ENCODE measurements at regions not wholly inside any gene's neighbourhood (a gene's known extent, or its start where the extent isn't known, plus 50 kb on each side); places are given as distances from the start of the nearest gene placed in this dataset.
"Not testable (repeated sequence)": the region's sequence is repeated elsewhere in the genome, so short reads cannot be mapped to it uniquely, and the experiment has no call there.

DNA sequence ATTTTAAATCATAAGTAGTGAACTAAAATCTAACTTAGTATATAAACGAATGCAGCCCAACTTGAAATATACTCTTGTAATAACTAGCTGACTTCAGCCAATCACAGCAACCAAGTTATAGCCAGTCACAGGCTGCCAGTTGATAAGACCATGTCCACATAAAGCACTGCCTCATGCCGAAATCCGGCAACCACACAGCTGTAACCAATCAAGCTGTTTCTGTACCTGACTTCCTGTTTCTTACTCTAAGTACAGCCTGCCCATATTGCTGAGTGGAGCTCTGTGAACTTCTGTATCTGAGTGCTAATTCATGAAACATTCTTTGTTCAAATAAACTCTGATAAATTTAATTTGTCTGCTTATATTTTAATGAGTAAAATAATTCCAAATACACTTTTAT lies 805.3 kb upstream of the EPHA5 start:
- peaks cover 8% of the 10 kb centered on the region for H3K9me3 Mint-ChIP-seq
- H3K4me1 Mint-ChIP-seq (ENCODE audit: low read depth) = no peaks in the 10 kb centered on the region
- CTCF ChIA-PET = no interaction called here
- DNase-seq = no peak
- no peak overlapping the region for H3K4me3 Mint-ChIP-seq
- no peaks in the 10 kb centered on the region for H3K27me3 Mint-ChIP-seq (ENCODE audit: low read depth)
- no peaks in the 10 kb centered on the region for H3K36me3 Mint-ChIP-seq (ENCODE audit: low read depth)
- intact Hi-C loops (cut with micrococcal nuclease) = no loop called here
- no peak overlapping the region for H3K27ac Mint-ChIP-seq

DNA sequence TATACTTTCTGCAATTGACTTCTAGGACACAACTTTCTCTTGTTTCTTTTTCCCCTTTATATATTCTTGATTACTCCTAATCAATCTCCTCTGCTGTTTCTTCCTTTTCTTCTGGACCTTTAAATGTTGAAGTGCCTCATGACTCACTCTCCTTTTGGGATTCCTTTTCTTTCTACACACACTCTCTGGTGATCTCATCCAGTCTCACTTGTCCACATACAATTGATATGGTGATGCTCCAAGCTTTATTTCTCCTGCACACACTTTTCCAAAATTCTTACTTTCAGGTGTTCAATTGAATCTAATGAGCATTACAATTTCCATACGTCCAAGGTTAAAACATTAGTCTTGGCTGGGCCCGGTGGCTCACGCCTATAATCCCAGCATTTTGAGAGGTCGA lies 794.8 kb upstream of the EPHA5 start:
- Mint-ChIP-seq H3K27me3 (ENCODE audit: low read depth) (no peaks in the 10 kb centered on the region), H3K4me3 (no peak overlapping the region), H3K9me3 (no peaks in the 10 kb centered on the region), H3K27ac (no peak overlapping the region), H3K4me1 (ENCODE audit: low read depth) (no peaks in the 10 kb centered on the region), H3K36me3 (ENCODE audit: low read depth) (no peaks in the 10 kb centered on the region)
- intact Hi-C loops (cut with micrococcal nuclease) = no loop called here
- no peak for DNase-seq
- CTCF ChIA-PET = no interaction called here

DNA sequence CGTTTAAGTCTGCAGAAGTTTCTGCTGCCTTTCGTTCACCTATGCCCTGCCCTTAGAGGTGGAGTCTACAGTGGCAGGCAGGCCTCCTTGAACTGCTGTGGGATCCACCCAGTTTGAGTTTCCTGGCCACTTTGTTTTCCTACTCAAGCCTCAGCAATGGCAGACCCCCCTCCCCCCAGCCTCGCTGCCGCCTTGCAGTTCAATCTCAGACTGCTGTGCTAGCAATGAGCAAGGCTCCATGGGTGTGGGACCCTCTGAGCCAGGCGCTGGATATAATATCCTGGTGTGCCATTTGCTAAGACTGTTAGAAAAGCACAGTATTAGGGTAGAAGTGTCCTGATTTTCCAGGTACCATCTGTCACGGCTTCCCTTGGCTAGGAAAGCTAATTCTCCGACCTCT lies 792.6 kb upstream of the EPHA5 start:
- H3K4me3 Mint-ChIP-seq, H3K9me3 Mint-ChIP-seq: not testable (repeated sequence)

DNA sequence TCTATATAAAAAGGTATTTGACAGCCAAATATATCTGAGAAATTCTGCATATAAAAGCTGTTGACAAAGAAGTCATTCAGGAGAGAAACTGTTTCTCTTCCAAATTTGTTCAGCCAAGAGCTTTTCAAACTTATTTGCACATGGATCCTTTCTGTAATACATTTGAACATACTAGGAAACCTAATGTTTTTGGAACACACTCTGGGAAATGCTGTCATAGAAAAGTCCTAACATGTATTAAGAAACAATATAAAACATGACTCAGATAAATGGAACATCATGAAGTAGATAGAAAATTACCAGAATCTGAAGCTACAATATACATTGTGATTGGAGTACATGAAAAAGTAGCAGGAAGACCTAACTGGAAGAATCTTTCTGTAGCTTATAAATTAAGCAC lies 781.5 kb upstream of the EPHA5 start:
- no peak overlapping the region for H3K4me3 Mint-ChIP-seq
- intact Hi-C loops (cut with micrococcal nuclease) = no loop called here
- CTCF ChIA-PET = interaction anchor here (0.9 kb wide), 1 partner anchor 11 kb away, joined by 3 read pairs; no protein-coding TSS in a partner anchor
- no peaks in the 10 kb centered on the region for H3K27me3 Mint-ChIP-seq (ENCODE audit: low read depth)
- no peak overlapping the region for H3K27ac Mint-ChIP-seq
- H3K36me3 Mint-ChIP-seq (ENCODE audit: low read depth) = no peaks in the 10 kb centered on the region
- H3K9me3 Mint-ChIP-seq = no peaks in the 10 kb centered on the region
- H3K4me1 Mint-ChIP-seq (ENCODE audit: low read depth) = no peaks in the 10 kb centered on the region
- DNase-seq = no peak

More for the DNA sequence above, 792.6 kb upstream of the EPHA5 start:
- intact Hi-C loops (cut with micrococcal nuclease); H3K27me3 Mint-ChIP-seq (ENCODE audit: low read depth); H3K27ac Mint-ChIP-seq; H3K36me3 Mint-ChIP-seq (ENCODE audit: low read depth); H3K4me1 Mint-ChIP-seq (ENCODE audit: low read depth); DNase-seq; CTCF ChIA-PET: not testable (repeated sequence)

DNA sequence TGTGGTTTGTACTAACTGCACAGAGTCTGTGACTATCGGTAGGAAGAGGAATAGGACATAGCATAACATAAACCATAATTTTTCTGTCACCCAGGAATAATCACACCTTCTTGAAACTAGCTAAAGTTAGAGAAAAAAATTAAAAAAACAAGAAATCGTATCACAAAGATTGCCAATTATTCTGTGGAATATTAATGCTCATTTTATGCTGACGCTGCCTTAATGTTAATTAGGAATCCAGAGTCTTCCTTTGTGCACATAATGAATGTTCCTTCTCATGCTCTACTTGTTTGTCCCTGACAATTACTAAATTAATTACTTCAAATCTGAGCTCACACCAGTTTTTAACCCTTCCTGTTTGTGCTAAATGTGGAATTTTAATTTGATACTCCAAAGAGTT lies 772.7 kb upstream of the EPHA5 start:
- intact Hi-C loops (cut with micrococcal nuclease) = no loop called here
- CTCF ChIA-PET = interaction anchor here (0.6 kb wide), 1 partner anchor 642 kb away, joined by 3 read pairs; no protein-coding TSS in a partner anchor
- no peak overlapping the region for H3K4me3 Mint-ChIP-seq
- no peak for DNase-seq
- H3K36me3 Mint-ChIP-seq (ENCODE audit: low read depth) = no peaks in the 10 kb centered on the region
- H3K4me1 Mint-ChIP-seq (ENCODE audit: low read depth) = no peaks in the 10 kb centered on the region
- H3K9me3 Mint-ChIP-seq = no peaks in the 10 kb centered on the region
- no peak overlapping the region for H3K27ac Mint-ChIP-seq
- no peaks in the 10 kb centered on the region for H3K27me3 Mint-ChIP-seq (ENCODE audit: low read depth)

DNA sequence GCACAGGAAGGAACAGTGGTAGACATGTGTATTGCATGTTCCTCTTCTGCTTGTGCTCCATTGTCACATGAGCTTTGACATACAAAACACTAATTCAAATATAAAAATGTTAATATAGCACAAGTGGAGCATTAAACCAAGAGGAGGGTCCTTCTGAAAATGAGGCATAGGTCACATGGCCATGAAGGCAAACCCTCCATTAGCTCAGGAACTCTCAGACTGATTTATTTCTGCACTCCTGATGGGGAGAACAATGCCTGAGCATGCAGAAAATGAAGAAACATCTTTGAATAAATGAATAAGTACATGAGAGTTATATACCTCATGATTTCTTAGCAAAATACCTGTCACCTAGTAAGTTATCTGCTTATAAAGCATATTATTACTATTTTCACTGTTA lies 769.2 kb upstream of the EPHA5 start:
- Mint-ChIP-seq H3K4me1 (ENCODE audit: low read depth) (no peaks in the 10 kb centered on the region), H3K27me3 (ENCODE audit: low read depth) (no peaks in the 10 kb centered on the region), H3K9me3 (peaks cover 10% of the 10 kb centered on the region), H3K27ac (no peak overlapping the region), H3K36me3 (ENCODE audit: low read depth) (no peaks in the 10 kb centered on the region), H3K4me3 (no peak overlapping the region)
- CTCF ChIA-PET = interaction anchor here (0.6 kb wide), 1 partner anchor 323 kb away, joined by 3 read pairs; no protein-coding TSS in a partner anchor
- no peak for DNase-seq
- intact Hi-C loops (cut with micrococcal nuclease) = no loop called here

DNA sequence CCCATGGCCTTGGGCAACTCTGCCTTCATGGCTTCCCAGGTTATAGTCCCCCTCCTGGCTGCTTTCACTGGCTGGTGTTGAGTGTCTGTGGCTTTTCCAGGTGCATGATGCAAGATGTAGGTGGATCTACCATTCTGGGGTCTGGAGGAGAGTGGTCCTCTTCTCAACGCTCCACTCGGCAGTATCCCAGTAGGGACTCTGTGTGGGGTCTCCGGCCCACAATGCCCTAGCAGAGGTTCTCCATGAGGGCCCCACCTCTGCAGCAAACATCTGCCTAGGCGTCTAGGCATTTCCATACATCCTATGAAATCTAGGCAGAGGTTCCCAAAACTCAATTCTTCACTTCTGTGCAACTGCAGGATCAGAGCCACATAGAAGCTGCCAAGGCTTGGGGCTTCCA lies 763.4 kb upstream of the EPHA5 start:
- Mint-ChIP-seq H3K36me3 (ENCODE audit: low read depth) (no peaks in the 10 kb centered on the region), H3K27ac (no peak overlapping the region), H3K27me3 (ENCODE audit: low read depth) (no peaks in the 10 kb centered on the region), H3K4me3 (no peak overlapping the region), H3K4me1 (ENCODE audit: low read depth) (no peaks in the 10 kb centered on the region), H3K9me3 (peaks cover 16% of the 10 kb centered on the region)
- CTCF ChIA-PET = no interaction called here
- intact Hi-C loops (cut with micrococcal nuclease) = no loop called here
- DNase-seq = no peak

DNA sequence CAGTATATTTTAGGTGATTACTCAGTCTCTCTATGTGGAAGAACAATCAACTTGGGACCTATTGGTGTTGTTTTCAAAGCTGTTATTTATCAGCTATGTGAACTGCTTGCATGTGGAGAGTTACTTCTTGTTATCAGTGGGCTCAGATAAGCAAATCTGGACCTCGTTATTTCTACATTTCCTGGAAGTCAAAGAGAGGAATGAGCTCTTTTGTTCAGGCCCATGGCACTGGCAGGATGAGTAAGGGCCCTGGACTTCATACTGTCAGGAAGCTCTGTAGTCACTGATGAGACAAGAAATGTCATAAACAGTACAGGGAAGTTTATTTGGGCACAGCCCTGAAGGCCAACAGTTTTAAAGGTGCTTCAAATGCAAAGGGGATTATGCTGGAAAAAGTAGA lies 760.6 kb upstream of the EPHA5 start:
- no peaks in the 10 kb centered on the region for H3K36me3 Mint-ChIP-seq (ENCODE audit: low read depth)
- CTCF ChIA-PET = no interaction called here
- no peak overlapping the region for H3K27ac Mint-ChIP-seq

DNA sequence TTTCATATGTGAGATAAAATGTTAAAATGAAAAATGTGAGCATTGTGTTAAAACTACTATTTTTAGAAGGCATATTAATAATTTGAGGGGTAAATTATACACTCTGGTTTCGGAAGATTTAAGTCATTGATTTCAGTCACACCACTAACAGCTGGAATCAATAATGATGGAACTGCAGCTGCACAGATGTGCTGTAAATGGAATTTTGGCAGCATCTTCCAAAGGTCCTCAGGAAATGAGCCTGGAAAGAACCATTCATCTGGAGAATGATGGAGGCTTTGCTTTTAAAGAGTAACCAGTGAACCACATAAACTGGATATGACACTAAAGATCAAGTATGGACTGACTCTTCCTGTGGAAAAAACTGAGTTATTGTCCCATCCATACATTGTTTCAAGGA lies 759.0 kb upstream of the EPHA5 start:
- Mint-ChIP-seq H3K9me3 (peaks cover 4% of the 10 kb centered on the region), H3K4me1 (ENCODE audit: low read depth) (no peaks in the 10 kb centered on the region), H3K4me3 (no peak overlapping the region), H3K27me3 (ENCODE audit: low read depth) (no peaks in the 10 kb centered on the region), H3K36me3 (ENCODE audit: low read depth) (no peaks in the 10 kb centered on the region), H3K27ac (no peak overlapping the region)
- CTCF ChIA-PET = no interaction called here
- no peak for DNase-seq
- intact Hi-C loops (cut with micrococcal nuclease) = no loop called here

More for the DNA sequence above, 760.6 kb upstream of the EPHA5 start:
- intact Hi-C loops (cut with micrococcal nuclease) = no loop called here
- no peaks in the 10 kb centered on the region for H3K27me3 Mint-ChIP-seq (ENCODE audit: low read depth)
- DNase-seq = no peak
- no peak overlapping the region for H3K4me3 Mint-ChIP-seq
- peaks cover 10% of the 10 kb centered on the region for H3K9me3 Mint-ChIP-seq
- no peaks in the 10 kb centered on the region for H3K4me1 Mint-ChIP-seq (ENCODE audit: low read depth)

DNA sequence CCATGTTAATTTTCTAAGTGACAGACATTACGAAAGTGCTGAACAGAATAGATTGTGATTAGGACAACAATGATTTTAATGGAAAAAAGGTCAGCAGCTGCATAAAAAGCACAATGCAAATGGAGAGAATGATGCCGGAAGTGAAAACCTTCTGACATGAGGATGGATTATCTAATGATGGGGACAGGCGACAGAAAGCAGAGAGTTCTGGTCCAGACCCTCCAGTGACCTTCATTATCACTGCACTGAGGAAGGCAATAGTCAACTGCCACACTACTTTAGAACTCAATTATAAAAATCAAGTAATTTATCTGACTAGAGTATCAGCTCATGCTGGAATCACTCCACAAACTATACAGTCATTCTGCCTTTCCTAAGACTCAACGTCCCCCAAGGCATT lies 746.1 kb upstream of the EPHA5 start:
- CTCF ChIA-PET = no interaction called here
- intact Hi-C loops (cut with micrococcal nuclease) = no loop called here
- H3K4me1 Mint-ChIP-seq (ENCODE audit: low read depth) = no peaks in the 10 kb centered on the region
- no peak overlapping the region for H3K27ac Mint-ChIP-seq
- H3K36me3 Mint-ChIP-seq (ENCODE audit: low read depth) = no peaks in the 10 kb centered on the region
- H3K27me3 Mint-ChIP-seq (ENCODE audit: low read depth) = no peaks in the 10 kb centered on the region
- no peak overlapping the region for H3K4me3 Mint-ChIP-seq
- DNase-seq = no peak
- H3K9me3 Mint-ChIP-seq = peaks cover 20% of the 10 kb centered on the region

DNA sequence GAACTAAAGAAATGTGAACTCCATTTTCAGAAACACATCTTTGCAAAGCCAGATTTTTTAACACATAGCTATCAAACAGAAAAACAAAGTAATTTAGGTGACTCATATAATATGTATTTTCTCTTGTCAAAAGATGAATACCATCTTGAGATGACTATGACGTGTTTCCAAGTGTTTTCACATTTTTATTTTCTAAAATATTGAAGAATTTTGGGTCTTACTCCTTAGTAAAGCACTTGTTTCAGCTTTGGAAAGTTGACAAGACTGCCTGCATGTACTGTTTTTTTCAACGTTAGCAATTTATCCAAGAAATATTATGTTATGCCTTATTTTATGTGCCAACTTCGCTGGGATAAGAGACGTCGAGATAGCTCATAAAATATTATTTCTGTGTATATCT lies 733.9 kb upstream of the EPHA5 start:
- Mint-ChIP-seq H3K36me3 (ENCODE audit: low read depth) (peaks cover 1% of the 10 kb centered on the region), H3K27me3 (ENCODE audit: low read depth) (no peaks in the 10 kb centered on the region), H3K9me3 (peaks cover 8% of the 10 kb centered on the region), H3K4me3 (no peak overlapping the region), H3K4me1 (ENCODE audit: low read depth) (no peaks in the 10 kb centered on the region), H3K27ac (no peak overlapping the region)
- intact Hi-C loops (cut with micrococcal nuclease) = no loop called here
- DNase-seq = no peak
- CTCF ChIA-PET = no interaction called here

DNA sequence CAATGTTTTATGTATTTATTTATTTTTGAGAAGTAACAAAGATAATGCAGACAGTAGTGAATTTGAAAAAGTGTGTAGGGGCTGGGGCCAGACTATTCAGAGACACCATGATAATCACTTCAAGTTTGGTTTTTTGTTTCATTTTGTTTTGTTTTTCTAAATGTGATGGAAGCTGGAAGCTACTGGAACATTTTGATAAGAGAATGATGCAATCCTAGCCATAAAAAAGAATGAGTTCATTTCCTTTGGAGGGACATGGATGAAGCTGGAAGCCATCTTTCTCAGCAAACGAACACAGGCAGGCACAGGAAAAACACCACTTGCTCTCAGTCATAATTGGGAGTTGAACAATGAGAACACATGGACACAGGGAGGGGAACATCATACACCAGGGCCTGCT lies 706.6 kb upstream of the EPHA5 start:
- peaks cover 5% of the 10 kb centered on the region for H3K9me3 Mint-ChIP-seq
- CTCF ChIA-PET = no interaction called here
- DNase-seq = no peak
- H3K27ac Mint-ChIP-seq = no peak overlapping the region
- H3K36me3 Mint-ChIP-seq (ENCODE audit: low read depth) = no peaks in the 10 kb centered on the region
- H3K27me3 Mint-ChIP-seq (ENCODE audit: low read depth) = no peaks in the 10 kb centered on the region
- no peak overlapping the region for H3K4me3 Mint-ChIP-seq
- intact Hi-C loops (cut with micrococcal nuclease) = no loop called here
- H3K4me1 Mint-ChIP-seq (ENCODE audit: low read depth) = no peaks in the 10 kb centered on the region

DNA sequence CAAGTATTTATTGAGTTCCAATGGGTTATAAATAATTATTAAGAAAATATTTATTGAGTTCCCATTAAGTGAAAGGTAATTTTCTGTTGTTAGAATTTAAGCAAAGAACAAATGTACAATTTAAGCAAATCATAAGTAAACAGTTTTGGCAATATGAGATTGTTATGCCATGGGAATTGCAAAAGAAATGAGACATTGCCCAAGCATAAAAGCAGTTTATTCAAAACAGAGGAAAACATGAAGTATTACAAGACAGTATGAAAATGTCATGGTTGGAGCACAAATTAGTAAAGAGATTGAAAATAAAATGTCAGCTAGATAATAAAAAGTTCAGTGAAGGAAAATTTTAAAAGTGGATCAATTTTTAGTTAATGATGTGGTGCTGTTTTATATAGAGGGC lies 706.1 kb upstream of the EPHA5 start:
- CTCF ChIA-PET = no interaction called here
- DNase-seq = no peak
- no peak overlapping the region for H3K27ac Mint-ChIP-seq
- H3K4me3 Mint-ChIP-seq = no peak overlapping the region
- no peaks in the 10 kb centered on the region for H3K4me1 Mint-ChIP-seq (ENCODE audit: low read depth)
- intact Hi-C loops (cut with micrococcal nuclease) = no loop called here
- H3K27me3 Mint-ChIP-seq (ENCODE audit: low read depth) = no peaks in the 10 kb centered on the region
- no peaks in the 10 kb centered on the region for H3K36me3 Mint-ChIP-seq (ENCODE audit: low read depth)
- H3K9me3 Mint-ChIP-seq = peaks cover 5% of the 10 kb centered on the region

DNA sequence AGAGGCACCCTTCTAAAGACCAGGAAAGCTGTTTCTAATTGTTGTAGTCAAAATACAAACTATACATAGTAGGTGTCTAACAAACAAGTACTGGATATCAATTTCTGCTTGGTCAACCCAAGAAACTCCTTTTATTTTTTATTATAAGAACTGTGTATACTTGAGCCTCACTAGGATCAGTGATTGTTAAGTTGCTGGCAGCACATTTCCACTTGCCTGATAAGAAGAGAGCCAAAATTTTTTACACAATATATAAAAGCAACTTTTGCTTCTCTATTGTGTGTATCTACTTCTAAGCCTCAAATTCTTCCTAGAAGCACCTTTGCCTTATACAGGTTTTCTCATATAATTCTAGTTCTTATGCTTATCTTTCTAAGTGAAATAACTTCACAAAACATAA lies 703.0 kb upstream of the EPHA5 start:
- CTCF ChIA-PET = no interaction called here

More for the DNA sequence above, 703.0 kb upstream of the EPHA5 start:
- H3K27me3 Mint-ChIP-seq (ENCODE audit: low read depth) = no peaks in the 10 kb centered on the region
- H3K36me3 Mint-ChIP-seq (ENCODE audit: low read depth) = no peaks in the 10 kb centered on the region
- H3K27ac Mint-ChIP-seq = no peak overlapping the region
- peaks cover 4% of the 10 kb centered on the region for H3K9me3 Mint-ChIP-seq
- H3K4me1 Mint-ChIP-seq (ENCODE audit: low read depth) = no peaks in the 10 kb centered on the region
- intact Hi-C loops (cut with micrococcal nuclease) = no loop called here
- H3K4me3 Mint-ChIP-seq = no peak overlapping the region
- DNase-seq = no peak
